ENCODE measurements at regions not wholly inside any gene's neighbourhood (a gene's known extent, or its start where the extent isn't known, plus 50 kb on each side); places are given as distances from the start of the nearest gene placed in this dataset.

- TF ChIP-seq CTCF (IDR thresholded peaks at IDR 0.05; ENCODE audit: control extremely low read depth in 1 of 3, insufficient read depth in 1 of 3, low read depth in 1 of 3, low read length in 3 of 3) (no peak), BRCA1 (IDR thresholded peaks at IDR 0.05; ENCODE audit: low read depth, low read length) (no peak), SRF (IDR thresholded peaks at IDR 0.05; ENCODE audit: low read depth, low read length) (no peak), POLR2A (IDR thresholded peaks at IDR 0.05; ENCODE audit: control extremely low read depth in 1 of 2, low read depth in 2 of 2, low read length in 2 of 2) (no peak), GTF2F1 (IDR thresholded peaks at IDR 0.05; ENCODE audit: borderline replicate concordance, low read depth, low read length) (no peak), EGR1 (IDR thresholded peaks at IDR 0.05; ENCODE audit: borderline replicate concordance, low read depth, low read length) (no peak), KDM5A (IDR thresholded peaks at IDR 0.05; ENCODE audit: low read length) (no peak), SUZ12 (IDR thresholded peaks at IDR 0.05; ENCODE audit: low read length) (no peak), ZNF274 (IDR thresholded peaks at IDR 0.05; ENCODE audit: borderline replicate concordance, extremely low read depth, low read length) (no peak), JUN (IDR thresholded peaks at IDR 0.05; ENCODE audit: low read depth, low read length) (no peak)
These were observed 80.1 kb upstream of the TSC22D2 start for GRCh38 chr3:150327678-150328653.
